ENCODE measurements at regions not wholly inside any gene's neighbourhood (a gene's known extent, or its start where the extent isn't known, plus 50 kb on each side); places are given as distances from the start of the nearest gene placed in this dataset.

GRCh38 chr5:155595791-155596190, 582.2 kb downstream of the KIF4B start:
- no peak overlapping the region for H4K91ac ChIP-seq (replicated peaks; ENCODE audit: insufficient read length, low read length)
- ChIA-PET CTCF (ENCODE audit: partially characterized antibody) (interaction anchor here (1.3 to 1.7 kb wide), 2 partner anchors 20 to 21 kb away, joined by 3 to 7 read pairs; no protein-coding TSS in a partner anchor), POLR2A (ENCODE audit: partially characterized antibody) (no interaction called here)
- no peaks in the 10 kb centered on the region for H3K9me3 ChIP-seq (ENCODE audit: insufficient read depth in 2 of 2, low read depth in 1 of 2, low read length in 1 of 2)
- H2BK5ac ChIP-seq (ENCODE audit: low read depth, low read length), result no peak overlapping the region
- no peaks in the 10 kb centered on the region for H4K20me1 ChIP-seq (replicated peaks in 1 of 2; ENCODE audit: control insufficient read depth in 1 of 2, insufficient read depth in 2 of 2, low read length in 2 of 2)
- H2BK120ac ChIP-seq (replicated peaks; ENCODE audit: low read depth, low read length), result no peak overlapping the region
- no peaks in the 10 kb centered on the region for H3K79me2 ChIP-seq (ENCODE audit: control insufficient read depth in 1 of 2, insufficient read depth in 2 of 2, low read length in 2 of 2)
- H3K4me3 ChIP-seq (ENCODE audit: extremely low read depth in 1 of 4, insufficient read depth in 2 of 4, low read depth in 3 of 4, low read length in 4 of 4), result no peak overlapping the region
- H3K9ac ChIP-seq (replicated peaks in 1 of 4; ENCODE audit: extremely low read depth in 1 of 4, low read depth in 3 of 4, low read length in 3 of 4), result no peak overlapping the region
- no peak overlapping the region for H3K18ac ChIP-seq (ENCODE audit: extremely low read depth, low read length)
- no peaks in the 10 kb centered on the region for H3K36me3 ChIP-seq (ENCODE audit: control insufficient read depth in 2 of 4, insufficient read depth in 4 of 4, low read length in 3 of 4)
- no peak overlapping the region for H2BK15ac ChIP-seq (ENCODE audit: low read length)
- no peaks in the 10 kb centered on the region for H3K23me2 ChIP-seq (ENCODE audit: low read depth, low read length)
- no peaks in the 10 kb centered on the region for H3K79me1 ChIP-seq (ENCODE audit: low read depth, low read length)
- no peak overlapping the region for H3K27ac ChIP-seq (ENCODE audit: low read depth, low read length)
- no peak overlapping the region for H4K8ac ChIP-seq (ENCODE audit: extremely low read depth, insufficient read depth, low read length)
- H2BK20ac ChIP-seq (ENCODE audit: low read length), result no peak overlapping the region
- H4K5ac ChIP-seq (ENCODE audit: insufficient read length, low read depth, low read length), result no peak overlapping the region
- no peak for FAIRE-seq
- H3K56ac ChIP-seq (replicated peaks; ENCODE audit: insufficient read length, low read depth, low read length), result no peak overlapping the region
- DNase-seq (ENCODE audit: low read depth in 1 of 2, low spot score in 2 of 2), result no peak
- no peak overlapping the region for H3K4ac ChIP-seq (replicated peaks; ENCODE audit: insufficient read length, low read depth, low read length)
- H3K4me1 ChIP-seq (replicated peaks in 1 of 4; ENCODE audit: control insufficient read depth in 3 of 4, insufficient read depth in 4 of 4, low read length in 3 of 4), result no peaks in the 10 kb centered on the region
- 94% methylated on average over 2 of the region's 2 CpGs; no CpG with 5 or more reads in 1 of the 2 experiments for WGBS, 2 experiments (ENCODE audit: extremely low coverage in 1 of 2, insufficient coverage in 1 of 2, insufficient read length in 1 of 2, insufficient replicate concordance in 2 of 2, low coverage in 1 of 2, low lambda C conversion rate in 2 of 2, missing lambda C conversion rate in 1 of 2)
- no peak overlapping the region for H2AK5ac ChIP-seq (ENCODE audit: low read depth, low read length)
- no peak overlapping the region for H3K23ac ChIP-seq (ENCODE audit: insufficient read length)
- H2AFZ ChIP-seq (ENCODE audit: low read length), result no peak overlapping the region
- H3K27me3 ChIP-seq (replicated peaks in 1 of 4; ENCODE audit: control insufficient read depth in 3 of 4, extremely low read depth in 1 of 4, insufficient read depth in 3 of 4, low read length in 3 of 4), result no peaks in the 10 kb centered on the region
- H3K14ac ChIP-seq (ENCODE audit: insufficient read length), result no peak overlapping the region
- H3K4me2 ChIP-seq (ENCODE audit: insufficient read depth in 1 of 2, low read depth in 2 of 2, low read length in 2 of 2), result no peak overlapping the region
- H2BK12ac ChIP-seq (ENCODE audit: low read depth, low read length), result no peak overlapping the region
- no peak for TF ChIP-seq CBX8 (IDR thresholded peaks at IDR 0.05; ENCODE audit: borderline replicate concordance, low read depth, low read length)

All from H1 (cell line).